ENCODE measurements at regions not wholly inside any gene's neighbourhood (a gene's known extent, or its start where the extent isn't known, plus 50 kb on each side); places are given as distances from the start of the nearest gene placed in this dataset.
"Not testable (repeated sequence)": the region's sequence is repeated elsewhere in the genome, so short reads cannot be mapped to it uniquely, and the experiment has no call there.

- peak; percentile 72 for DNase-seq
Measured at GRCh38 chrY:18909846-18910245, 136.3 kb upstream of the HSFY2 start.

GRCh38 chrY:18906198-18906597 lies 132.7 kb upstream of the HSFY2 start:
- DNase-seq, result peak; percentile 70

- DNase-seq, result no peak
Measured at GRCh38 chrY:18904296-18904695, 130.8 kb upstream of the HSFY2 start.

- no peak for DNase-seq
Measured at GRCh38 chrY:18891994-18892393, 118.5 kb upstream of the HSFY2 start.

- DNase-seq, result no peak
Measured at GRCh38 chrY:18889548-18889947, 116.0 kb upstream of the HSFY2 start.

- peak; percentile 71 for DNase-seq
Measured at GRCh38 chrY:18884748-18885147, 111.2 kb upstream of the HSFY2 start.

- not testable (repeated sequence) for DNase-seq
Measured at GRCh38 chrY:18869145-18869544, 95.6 kb upstream of the HSFY2 start.

GRCh38 chrY:18866887-18867551 lies 93.5 kb upstream of the HSFY2 start:
- DNase-seq, result not testable (repeated sequence)

- DNase-seq, result not testable (repeated sequence)
Measured at GRCh38 chrY:18860856-18861255, 87.3 kb upstream of the HSFY2 start.

- not testable (repeated sequence) for DNase-seq
Measured at GRCh38 chrY:18858484-18859191, 85.1 kb upstream of the HSFY2 start.

GRCh38 chrY:18855184-18855583 lies 81.6 kb upstream of the HSFY2 start:
- DNase-seq, result not testable (repeated sequence)

GRCh38 chrY:18853323-18853722 lies 79.8 kb upstream of the HSFY2 start:
- not testable (repeated sequence) for DNase-seq

- not testable (repeated sequence) for DNase-seq
Measured at GRCh38 chrY:18836643-18837042, 63.1 kb upstream of the HSFY2 start.
